GM18519 (cell line): ENCODE measurements at regions not wholly inside any gene's neighbourhood (a gene's known extent, or its start where the extent isn't known, plus 50 kb on each side); places are given as distances from the start of the nearest gene placed in this dataset.

Source experiments
- ATAC-seq: cut with Tn5 transposase; IDR thresholded peaks from one replicate; pipeline ENCODE4 v1.9.1; 2021; ENCODE audit warnings: mild to moderate bottlenecking, moderate library complexity; ENCODE audit not compliant: unreplicated experiment, low FRiP score

DNA sequence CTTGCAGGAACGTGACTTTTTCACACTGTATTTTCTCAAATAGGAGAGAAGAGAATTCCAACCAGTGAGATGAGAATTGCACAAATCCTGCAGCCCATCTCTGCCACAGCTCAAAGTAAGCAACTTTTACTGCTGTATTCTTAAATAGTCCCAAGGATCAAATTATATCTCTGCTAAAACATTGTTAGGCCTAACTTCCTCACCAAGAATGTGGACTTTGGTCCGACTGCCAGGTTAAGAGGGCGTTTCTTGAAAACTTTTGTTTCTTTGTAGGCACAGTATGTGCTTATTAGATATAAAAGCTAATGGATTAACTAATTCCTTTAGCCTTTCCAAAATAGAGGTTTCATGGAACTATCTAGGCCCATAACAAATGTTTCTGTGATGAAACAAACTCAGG lies 61.4 kb upstream of the IFNG-AS1 start:
- ATAC-seq: no peak

- ATAC-seq: no peak
Measured at GRCh38 chr12:67928621-67929383, 60.4 kb upstream of the IFNG-AS1 start.

- ATAC-seq: no peak
Measured at GRCh38 chr12:67929384-67929772, 59.9 kb upstream of the IFNG-AS1 start.

DNA sequence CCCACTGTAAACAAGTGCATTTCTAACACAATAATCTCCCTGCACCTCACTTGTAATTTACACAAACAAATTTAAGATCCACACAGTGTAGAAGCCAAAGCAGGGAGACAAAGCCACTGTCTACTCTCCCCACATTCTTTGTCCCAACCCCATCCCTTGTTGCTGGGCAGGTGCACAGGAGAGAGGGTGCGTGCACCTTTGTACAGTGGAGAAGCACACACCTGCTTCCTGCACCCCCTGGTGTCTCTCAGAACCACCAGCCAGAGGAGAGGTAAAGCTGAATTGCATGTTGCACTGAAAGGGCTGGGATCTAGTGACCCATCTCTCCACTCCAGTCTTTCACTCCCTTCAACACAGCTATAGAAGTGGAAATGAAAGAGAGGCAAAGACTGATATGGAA lies 51.4 kb upstream of the IFNG-AS1 start:
- no peak for ATAC-seq
